B cell (primary cell): ENCODE measurements at regions not wholly inside any gene's neighbourhood (a gene's known extent, or its start where the extent isn't known, plus 50 kb on each side); places are given as distances from the start of the nearest gene placed in this dataset.

Source experiments
- ATAC-seq: fragments of 200-7000 bp; cut with Tn5 transposase; one replicate; pipeline ENCODE4 v1.10.0; 2021; ENCODE audit warnings: low read depth, mild to moderate bottlenecking, moderate number of reproducible peaks, moderate library complexity
- CTCF ChIA-PET: fragments of 350-600 bp; sonication (Branson Sonifier 250); formaldehyde crosslinking; loops from one replicate; lab custom pipeline; 2021; ENCODE audit warnings: antibody characterized with exemption, inconsistent platforms; lab: Charles Lee
- POLR2A ChIA-PET: fragments of 350-600 bp; sonication (Branson Sonifier 250); formaldehyde crosslinking; loops from one replicate; lab custom pipeline; 2021; ENCODE audit warnings: antibody characterized with exemption; lab: Charles Lee
- DNase-seq: peaks from one replicate; pipeline ENCODE4 v3.0.0; 2013
- H2AFZ ChIP-seq: 2 replicates; pipeline ENCODE4 v1.6.1; 2012; ENCODE audit warnings: mild to moderate bottlenecking, low read depth, low read length; ENCODE audit not compliant: insufficient read depth, poor library complexity, severe bottlenecking
- H3K27ac ChIP-seq, 2 donors: 1 replicate in 1 of 2; 2 replicates in 1 of 2; pipeline ENCODE4 v1.5.1; 2012 to 2013; ENCODE audit warnings: low read length in 2 of 2, mild to moderate bottlenecking in 2 of 2, moderate library complexity in 1 of 2
- H3K27me3 ChIP-seq, 4 experiments: fragments of 200-600 bp in 1 of 4; sonication (generic) in 1 of 4; replicated peaks in 1 of 4; 1 replicate in 2 of 4; 2 replicates in 2 of 4; pipeline versions ENCODE4 v1.6.1 to v1.7.0; 2013 to 2016; ENCODE audit warnings: low read length in 3 of 4, mild to moderate bottlenecking in 2 of 4, mixed read lengths in 1 of 4, moderate library complexity in 1 of 4; ENCODE audit not compliant: insufficient read depth in 4 of 4, control insufficient read depth in 3 of 4; ENCODE audit errors: control extremely low read depth in 1 of 4
- H3K36me3 ChIP-seq, 2 experiments: replicated peaks in 1 of 2; 1 replicate in 1 of 2; 2 replicates in 1 of 2; pipeline versions ENCODE4 v1.6.1 to v1.7.1; 2013; ENCODE audit warnings: low read length in 1 of 2; ENCODE audit not compliant: insufficient read depth in 2 of 2, control insufficient read depth in 1 of 2; ENCODE audit errors: control extremely low read depth in 1 of 2, extremely low read depth in 1 of 2
- H3K4me1 ChIP-seq, 2 donors: fragments of 200-600 bp in 1 of 2; sonication (generic) in 1 of 2; 1 replicate in 1 of 2; 2 replicates in 1 of 2; pipeline versions ENCODE4 v1.5.1 to v1.6.1; 2013 to 2017; ENCODE audit warnings: low read length in 2 of 2; ENCODE audit not compliant: control insufficient read depth in 2 of 2, insufficient read depth in 2 of 2
- H3K4me2 ChIP-seq: replicated peaks from 2 replicates; pipeline ENCODE3; 2012; ENCODE audit warnings: mild to moderate bottlenecking, low read depth, low read length; ENCODE audit not compliant: poor library complexity, severe bottlenecking
- H3K4me3 ChIP-seq, 5 experiments: fragments of 200-600 bp in 1 of 5; sonication (generic) in 1 of 5; 1 replicate in 3 of 5; 2 replicates in 2 of 5; pipeline versions ENCODE4 v1.5.1 to v1.7.0; 2011 to 2016; ENCODE audit warnings: low read length in 4 of 5, mild to moderate bottlenecking in 4 of 5, low read depth in 2 of 5, control low read depth in 1 of 5, moderate library complexity in 1 of 5; ENCODE audit not compliant: insufficient read depth in 1 of 5; ENCODE audit errors: control extremely low read depth in 1 of 5, extremely low read depth in 1 of 5
- H3K79me2 ChIP-seq: fragments of 200-600 bp; sonication (generic); one replicate; pipeline ENCODE4 v1.6.0; 2016; ENCODE audit warnings: low read length; ENCODE audit not compliant: control insufficient read depth, insufficient read depth
- H3K9ac ChIP-seq: fragments of 200-600 bp; sonication (generic); 2 replicates; pipeline ENCODE4 v1.6.1; 2017; ENCODE audit warnings: mild to moderate bottlenecking, low read length, moderate library complexity
- H3K9me3 ChIP-seq, 3 donors: one replicate each; pipeline versions ENCODE4 v1.6.1 to v1.7.1; 2013; ENCODE audit warnings: low read length in 2 of 3; ENCODE audit not compliant: control insufficient read depth in 2 of 3, insufficient read depth in 1 of 3; ENCODE audit errors: control extremely low read depth in 1 of 3
- H4K20me1 ChIP-seq: 2 replicates; pipeline ENCODE4 v1.6.0; 2012; ENCODE audit warnings: mild to moderate bottlenecking, low read length; ENCODE audit not compliant: insufficient read depth, control insufficient read depth, poor library complexity, severe bottlenecking
- H3K27ac Mint-ChIP-seq: one replicate; pipeline ENCODE4 v1.8.0; 2021; ENCODE audit warnings: mixed read lengths
- H3K27me3 Mint-ChIP-seq: one replicate; pipeline ENCODE4 v1.8.0; 2021; ENCODE audit warnings: mixed read lengths
- H3K4me1 Mint-ChIP-seq: one replicate; pipeline ENCODE4 v1.8.0; 2021; ENCODE audit warnings: mixed read lengths
- H3K4me3 Mint-ChIP-seq: one replicate; pipeline ENCODE4 v1.8.0; 2021; ENCODE audit warnings: mixed read lengths
- H3K9me3 Mint-ChIP-seq: one replicate; pipeline ENCODE4 v1.8.0; 2022; ENCODE audit warnings: mixed read lengths; ENCODE audit not compliant: insufficient read depth
- CTCF ChIP-seq: fragments of 200-600 bp; IDR thresholded peaks from one replicate; pipeline ENCODE4 v1.8.0; 2022; ENCODE audit warnings: antibody characterized with exemption, mild to moderate bottlenecking
- EZH2 ChIP-seq: IDR thresholded peaks from 2 replicates; pipeline ENCODE4 v1.6.1; 2012; ENCODE audit warnings: borderline replicate concordance, low read depth, mild to moderate bottlenecking, moderate library complexity, low read length; ENCODE audit not compliant: insufficient read depth, poor library complexity, severe bottlenecking
- WGBS: methylation state at CpG from one replicate; pipeline ENCODE4 v1.1.5; 2013; ENCODE audit warnings: missing lambda C conversion rate; ENCODE audit not compliant: insufficient coverage; 5-methylcytosine and 5-hydroxymethylcytosine counted together
- intact Hi-C: fragments of 100-400 bp; cut with micrococcal nuclease; formaldehyde crosslinking; loops from one replicate; pipeline ENCODE4 v1.10.0; 2022

GRCh38 chr9:99354104-99354503 is 132.0 kb downstream of the SEC61B start:
- H3K9ac ChIP-seq, result no peak overlapping the region
- no peaks in the 10 kb centered on the region for H3K79me2 ChIP-seq
- Mint-ChIP-seq H3K9me3 (no peaks in the 10 kb centered on the region), H3K27me3 (peaks cover 6% of the 10 kb centered on the region), H3K4me3 (no peak overlapping the region), H3K27ac (no peak overlapping the region), H3K4me1 (no peaks in the 10 kb centered on the region)
- H3K9me3 ChIP-seq, result no peaks in the 10 kb centered on the region
- ChIA-PET POLR2A (no interaction called here), CTCF (no interaction called here)
- TF ChIP-seq EZH2 (no peak), CTCF (no peak)
- H3K4me3 ChIP-seq, result no peak overlapping the region
- ATAC-seq (no peak), DNase-seq (no peak)
- H3K4me1 ChIP-seq, result no peaks in the 10 kb centered on the region
- H3K27me3 ChIP-seq, result peaks cover 0 to 5% (median 0%) of the 10 kb centered on the region in 4 experiments
- no peaks in the 10 kb centered on the region for H3K36me3 ChIP-seq
- intact Hi-C loops, result no loop called here
- H3K4me2 ChIP-seq, result no peak overlapping the region
- no peak overlapping the region for H3K27ac ChIP-seq
- no peak overlapping the region for H2AFZ ChIP-seq
- 88% methylated on average over 1 of the region's 1 CpG for WGBS
- no peaks in the 10 kb centered on the region for H4K20me1 ChIP-seq

GRCh38 chr9:99356512-99356971 is 134.5 kb downstream of the SEC61B start:
- 89% methylated on average over 5 of the region's 5 CpGs for WGBS

More at GRCh38 chr9:99356512-99356971, 134.5 kb downstream of the SEC61B start:
- Mint-ChIP-seq H3K27ac (no peak overlapping the region), H3K9me3 (no peaks in the 10 kb centered on the region), H3K27me3 (peaks cover 24% of the 10 kb centered on the region), H3K4me1 (no peaks in the 10 kb centered on the region), H3K4me3 (no peak overlapping the region)
- intact Hi-C loops, result no loop called here
- Histone ChIP-seq H3K27ac (no peak overlapping the region), H3K4me2 (no peak overlapping the region), H3K27me3 (peaks cover 0 to 14% (median 4%) of the 10 kb centered on the region in 4 experiments), H3K4me1 (no peaks in the 10 kb centered on the region), H4K20me1 (no peaks in the 10 kb centered on the region), H2AFZ (no peak overlapping the region), H3K9me3 (no peaks in the 10 kb centered on the region), H3K79me2 (no peaks in the 10 kb centered on the region), H3K9ac (no peak overlapping the region), H3K36me3 (no peaks in the 10 kb centered on the region), H3K4me3 (no peak overlapping the region)
- TF ChIP-seq CTCF (no peak), EZH2 (no peak)
- POLR2A ChIA-PET, result no interaction called here
- CTCF ChIA-PET, result no interaction called here
- no peak for DNase-seq
- ATAC-seq, result no peak
